ENCODE measurements at regions not wholly inside any gene's neighbourhood (a gene's known extent, or its start where the extent isn't known, plus 50 kb on each side); places are given as distances from the start of the nearest gene placed in this dataset.
"Not testable (repeated sequence)": the region's sequence is repeated elsewhere in the genome, so short reads cannot be mapped to it uniquely, and the experiment has no call there.

- not testable (repeated sequence) for TF ChIP-seq CTCF (IDR thresholded peaks at IDR 0.05); POLR2A (IDR thresholded peaks at IDR 0.05; ENCODE audit: low read depth)
These were observed 273.2 kb upstream of the FAM240B start for GRCh38 chr9:38993156-38993555.
